ENCODE measurements at regions not wholly inside any gene's neighbourhood (a gene's known extent, or its start where the extent isn't known, plus 50 kb on each side); places are given as distances from the start of the nearest gene placed in this dataset.

DNA sequence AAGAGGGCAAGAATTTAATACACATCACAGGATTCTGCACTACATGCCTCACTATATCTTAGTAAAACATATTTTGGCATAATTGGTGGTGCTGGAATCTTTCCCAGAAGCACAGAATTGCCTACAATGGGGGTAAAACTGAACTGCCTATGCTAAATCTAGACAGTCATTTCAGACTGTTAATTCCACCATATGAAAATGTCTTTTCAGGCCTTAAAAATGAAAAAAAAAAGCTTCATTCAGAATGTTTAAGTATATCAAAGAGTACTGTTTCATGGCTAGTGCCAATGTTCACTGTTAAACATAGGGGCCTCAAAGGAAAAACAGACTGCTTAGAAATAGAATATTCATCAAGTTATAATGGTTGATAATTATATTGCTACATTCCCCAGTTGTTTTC is 797.0 kb downstream of the PCDH19 start:
- TF ChIP-seq, protein P1, sequence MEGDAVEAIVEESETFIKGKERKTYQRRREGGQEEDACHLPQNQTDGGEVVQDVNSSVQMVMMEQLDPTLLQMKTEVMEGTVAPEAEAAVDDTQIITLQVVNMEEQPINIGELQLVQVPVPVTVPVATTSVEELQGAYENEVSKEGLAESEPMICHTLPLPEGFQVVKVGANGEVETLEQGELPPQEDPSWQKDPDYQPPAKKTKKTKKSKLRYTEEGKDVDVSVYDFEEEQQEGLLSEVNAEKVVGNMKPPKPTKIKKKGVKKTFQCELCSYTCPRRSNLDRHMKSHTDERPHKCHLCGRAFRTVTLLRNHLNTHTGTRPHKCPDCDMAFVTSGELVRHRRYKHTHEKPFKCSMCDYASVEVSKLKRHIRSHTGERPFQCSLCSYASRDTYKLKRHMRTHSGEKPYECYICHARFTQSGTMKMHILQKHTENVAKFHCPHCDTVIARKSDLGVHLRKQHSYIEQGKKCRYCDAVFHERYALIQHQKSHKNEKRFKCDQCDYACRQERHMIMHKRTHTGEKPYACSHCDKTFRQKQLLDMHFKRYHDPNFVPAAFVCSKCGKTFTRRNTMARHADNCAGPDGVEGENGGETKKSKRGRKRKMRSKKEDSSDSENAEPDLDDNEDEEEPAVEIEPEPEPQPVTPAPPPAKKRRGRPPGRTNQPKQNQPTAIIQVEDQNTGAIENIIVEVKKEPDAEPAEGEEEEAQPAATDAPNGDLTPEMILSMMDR (conservative IDR thresholded peaks at IDR 0.05): no peak
- no peak overlapping the region for H3K27ac ChIP-seq

GRCh38 chrX:99603091-99603814 is 806.8 kb downstream of the PCDH19 start:
- H3K27ac ChIP-seq: no peak overlapping the region
- TF ChIP-seq, protein P1 (conservative IDR thresholded peaks at IDR 0.05): no peak

DNA sequence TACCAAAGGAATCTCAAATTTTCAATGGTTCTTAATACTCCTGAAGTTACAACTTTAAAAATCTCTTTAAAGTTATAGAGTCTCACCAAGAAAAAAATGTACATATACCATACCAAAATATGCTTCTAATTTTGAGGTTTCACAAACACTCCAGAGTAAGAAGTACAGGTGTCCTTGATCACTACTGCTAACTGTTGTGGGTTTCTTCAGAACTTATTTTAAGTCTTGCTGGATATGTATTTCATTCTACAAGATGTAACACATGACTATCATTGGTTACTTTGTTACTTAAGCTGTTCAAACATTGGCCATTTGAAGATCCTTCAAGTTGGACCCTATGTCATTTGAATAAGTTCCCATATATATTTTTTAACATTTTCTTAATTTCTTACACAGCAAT is 808.0 kb downstream of the PCDH19 start:
- H3K27ac ChIP-seq: no peak overlapping the region
- TF ChIP-seq, protein P1 (conservative IDR thresholded peaks at IDR 0.05): no peak

DNA sequence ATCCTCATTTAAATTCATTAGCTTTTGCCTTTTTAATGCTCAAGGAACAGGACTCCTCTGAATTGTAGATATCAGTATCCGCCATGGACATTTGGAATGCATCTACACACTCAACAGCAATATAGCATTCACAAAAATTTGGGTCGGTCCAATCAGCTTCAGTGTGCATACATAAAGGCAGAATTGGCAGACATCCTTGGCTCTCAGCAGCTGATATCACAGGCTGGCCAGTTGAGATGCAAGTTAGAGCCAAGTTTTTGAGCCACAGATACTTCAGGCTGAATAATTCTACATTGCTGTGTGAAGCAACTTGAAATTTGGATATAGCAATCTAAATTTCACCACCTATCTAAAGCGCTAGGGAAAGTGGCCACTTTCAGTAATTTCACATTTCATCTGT is 821.1 kb downstream of the PCDH19 start:
- TF ChIP-seq, protein P1 (conservative IDR thresholded peaks at IDR 0.05): no peak
- H3K27ac ChIP-seq: no peak overlapping the region

GRCh38 chrX:99572711-99573110 is 837.4 kb downstream of the PCDH19 start:
- TF ChIP-seq, protein P1 (conservative IDR thresholded peaks at IDR 0.05): no peak
- no peak overlapping the region for H3K27ac ChIP-seq

DNA sequence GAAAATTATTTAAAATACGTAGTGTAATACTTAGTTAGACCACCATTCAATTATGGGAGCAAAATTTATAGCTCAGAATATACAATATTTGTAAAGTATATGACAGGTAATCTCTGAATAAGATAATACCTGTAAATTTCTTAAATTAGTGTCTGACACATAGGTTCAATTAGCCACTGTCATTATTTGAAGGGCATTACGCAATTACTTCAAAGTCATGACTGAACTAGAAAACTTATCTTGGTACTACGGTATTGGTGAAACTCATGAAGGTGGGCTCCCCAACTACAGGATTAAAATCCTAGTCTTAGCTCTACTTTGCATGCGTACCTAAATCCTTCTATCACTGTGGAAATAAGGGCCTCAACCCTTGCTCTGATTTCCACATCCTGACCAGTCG is 860.7 kb downstream of the PCDH19 start:
- no peak overlapping the region for H3K27ac ChIP-seq
- TF ChIP-seq, protein P1 (conservative IDR thresholded peaks at IDR 0.05): no peak

DNA sequence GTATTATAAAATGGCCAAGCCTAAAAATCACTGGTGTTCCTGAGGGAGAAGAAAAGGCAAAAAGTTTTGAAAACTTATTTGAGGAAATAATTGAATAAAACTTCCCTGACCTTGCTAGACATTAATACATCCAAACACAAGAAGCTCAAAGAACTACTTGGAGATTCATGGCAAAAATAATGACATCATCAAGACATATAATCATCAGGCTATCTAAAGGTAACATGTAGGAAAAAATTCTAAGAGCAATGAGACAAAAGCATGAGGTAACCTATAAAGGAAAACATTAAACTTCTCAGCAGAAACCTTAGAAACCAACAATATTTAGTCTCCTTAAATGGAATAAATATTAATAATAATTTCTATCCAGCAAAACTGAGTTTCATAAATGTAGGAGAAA is 887.6 kb downstream of the PCDH19 start:
- TF ChIP-seq, protein P1 (conservative IDR thresholded peaks at IDR 0.05): no peak
- H3K27ac ChIP-seq: no peak overlapping the region
